Activated naive CD4-positive, alpha-beta T cell treated with anti-CD3 and anti-CD28 coated beads, Interleukin-2, amount 50 U/mL, for 24 hours (primary cell): ENCODE measurements at regions not wholly inside any gene's neighbourhood (a gene's known extent, or its start where the extent isn't known, plus 50 kb on each side); places are given as distances from the start of the nearest gene placed in this dataset.

Experiments used
- H3K27ac Mint-ChIP-seq: one replicate; pipeline ENCODE4 v1.8.0; 2021; ENCODE audit warnings: mild to moderate bottlenecking, mixed read lengths
- H3K27me3 Mint-ChIP-seq: one replicate; pipeline ENCODE4 v1.8.0; 2021; ENCODE audit warnings: mixed read lengths
- H3K36me3 Mint-ChIP-seq: one replicate; pipeline ENCODE4 v1.8.0; 2021; ENCODE audit warnings: mixed read lengths
- H3K4me1 Mint-ChIP-seq: one replicate; pipeline ENCODE4 v1.8.0; 2021; ENCODE audit warnings: mixed read lengths
- H3K4me3 Mint-ChIP-seq: one replicate; pipeline ENCODE4 v1.8.0; 2021; ENCODE audit warnings: mild to moderate bottlenecking, mixed read lengths
- H3K9me3 Mint-ChIP-seq: one replicate; pipeline ENCODE4 v1.8.0; 2021; ENCODE audit warnings: mixed read lengths

DNA sequence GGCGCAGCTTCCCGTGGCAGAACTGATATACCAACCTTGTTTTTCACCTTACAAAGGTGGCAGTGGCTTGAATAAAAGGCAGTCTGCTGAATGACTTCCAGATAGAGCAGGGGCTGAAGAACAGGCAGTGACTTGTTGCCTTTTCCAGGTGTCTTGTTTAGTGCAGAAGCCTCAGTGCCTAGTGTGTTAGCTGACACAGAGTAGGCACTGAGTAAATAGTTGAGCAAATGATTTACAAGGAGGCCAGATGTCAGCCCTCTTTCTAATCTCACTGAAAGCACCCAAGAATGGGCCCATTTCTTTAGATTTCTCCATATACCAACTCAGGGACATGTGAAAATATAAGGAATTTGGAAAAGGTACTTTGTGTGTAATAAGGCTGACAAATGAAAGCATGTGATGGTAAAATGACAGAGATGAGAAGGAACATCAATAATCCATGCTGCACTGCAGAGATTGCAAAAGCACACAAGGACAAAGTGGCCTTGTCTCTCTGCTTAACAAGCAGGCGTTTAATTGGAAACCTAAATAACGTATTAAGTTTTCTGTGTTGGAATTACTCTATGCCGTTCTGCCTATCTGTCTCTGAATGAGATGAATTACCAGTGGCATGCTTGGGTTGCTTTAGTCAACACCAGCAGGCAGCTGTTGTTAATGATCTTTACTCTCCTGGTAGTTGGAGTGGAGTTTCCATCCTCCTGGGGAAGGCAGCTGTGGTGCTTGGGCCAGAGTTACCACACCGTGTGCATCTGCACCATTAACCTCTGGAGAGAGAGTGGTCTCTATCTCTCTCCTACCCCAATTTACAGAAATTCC is 360.1 kb upstream of the C9orf72 start:
- no peak overlapping the region for H3K27ac Mint-ChIP-seq
- H3K36me3 Mint-ChIP-seq = no peaks in the 10 kb centered on the region
- H3K4me3 Mint-ChIP-seq = no peak overlapping the region
- H3K27me3 Mint-ChIP-seq = no peaks in the 10 kb centered on the region
- H3K9me3 Mint-ChIP-seq = no peaks in the 10 kb centered on the region
- H3K4me1 Mint-ChIP-seq = no peaks in the 10 kb centered on the region

DNA sequence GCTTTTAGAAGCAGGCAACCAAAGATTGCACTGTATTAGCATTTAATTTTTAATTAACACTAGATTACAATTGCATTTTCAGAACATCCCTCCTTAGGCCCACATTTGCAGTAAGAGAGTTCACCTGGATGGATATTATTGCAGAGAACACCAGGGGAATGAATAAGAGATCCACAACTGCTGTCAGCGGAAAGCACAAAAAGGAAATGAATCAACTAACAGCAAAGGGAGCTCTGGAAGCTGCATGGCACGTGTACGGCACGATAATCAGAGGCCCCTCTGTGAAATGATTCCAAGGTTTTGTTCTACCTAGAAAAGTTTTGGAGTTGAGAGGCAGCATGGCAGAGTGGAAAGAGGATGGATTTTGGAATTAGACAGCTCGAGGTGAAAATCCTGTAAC is 361.2 kb upstream of the C9orf72 start:
- Mint-ChIP-seq H3K36me3 (no peaks in the 10 kb centered on the region), H3K27me3 (no peaks in the 10 kb centered on the region), H3K27ac (no peak overlapping the region), H3K4me3 (no peak overlapping the region), H3K9me3 (no peaks in the 10 kb centered on the region), H3K4me1 (no peaks in the 10 kb centered on the region)

DNA sequence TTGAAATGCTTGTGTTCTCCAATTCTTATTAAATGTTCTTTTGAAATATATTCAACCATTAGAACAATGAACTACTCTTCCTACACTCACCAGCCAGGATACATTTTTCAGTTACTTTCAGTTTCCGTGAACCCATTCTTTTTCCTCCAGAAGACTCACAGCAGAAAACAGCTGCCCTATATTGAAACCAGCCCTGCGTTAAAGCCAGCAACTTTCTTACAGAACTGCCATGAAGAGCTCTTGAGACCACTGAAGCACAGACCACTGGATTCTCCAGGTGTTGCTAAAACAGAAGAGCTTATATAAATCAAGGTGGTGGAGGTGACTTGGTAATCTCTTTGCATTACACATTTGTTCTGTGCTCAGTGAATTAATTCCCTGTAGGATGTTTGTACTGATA is 365.9 kb upstream of the C9orf72 start:
- no peaks in the 10 kb centered on the region for H3K27me3 Mint-ChIP-seq
- no peak overlapping the region for H3K4me3 Mint-ChIP-seq
- no peaks in the 10 kb centered on the region for H3K4me1 Mint-ChIP-seq
- H3K27ac Mint-ChIP-seq = no peak overlapping the region
- H3K36me3 Mint-ChIP-seq = no peaks in the 10 kb centered on the region
- H3K9me3 Mint-ChIP-seq = no peaks in the 10 kb centered on the region

DNA sequence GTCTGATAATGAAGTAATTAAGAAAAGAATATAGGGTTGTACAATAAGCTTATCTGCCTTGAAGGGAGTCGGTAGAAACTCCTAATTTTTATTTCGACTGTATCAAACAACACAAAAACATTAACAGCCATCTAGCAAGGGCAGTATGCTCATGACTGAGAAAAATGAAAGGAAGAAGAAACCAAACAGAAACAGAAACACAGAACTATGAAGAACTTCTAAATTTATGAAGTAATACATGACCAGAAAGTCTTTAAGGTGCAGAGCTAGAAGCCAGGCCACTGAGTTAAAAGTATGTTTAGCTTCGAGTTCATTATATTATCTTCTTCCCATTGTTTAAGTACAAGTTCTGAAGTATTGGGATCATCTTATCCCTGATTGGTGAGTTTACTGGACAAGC is 367.3 kb upstream of the C9orf72 start:
- Mint-ChIP-seq H3K9me3 (no peaks in the 10 kb centered on the region), H3K27me3 (no peaks in the 10 kb centered on the region), H3K4me1 (no peaks in the 10 kb centered on the region), H3K4me3 (no peak overlapping the region), H3K27ac (no peak overlapping the region), H3K36me3 (no peaks in the 10 kb centered on the region)

DNA sequence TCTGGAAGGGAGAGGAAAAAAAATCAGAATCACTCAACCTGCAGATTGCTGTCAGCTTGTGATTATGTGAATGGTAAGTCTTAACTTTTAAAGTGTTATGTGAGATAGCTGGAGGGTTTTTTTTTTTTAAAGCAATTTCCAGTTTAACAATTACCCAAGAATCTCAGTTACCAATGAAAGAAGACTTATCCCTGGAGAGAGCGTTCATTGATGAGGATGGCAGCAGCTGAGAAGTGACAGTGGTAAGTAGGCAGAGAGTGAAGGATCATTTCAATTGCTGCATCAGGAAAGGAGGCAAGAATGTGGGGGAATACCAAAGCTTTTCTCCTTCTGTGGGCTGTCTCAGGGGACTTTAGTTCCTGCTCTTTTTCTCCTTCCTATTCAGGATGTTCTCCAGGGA is 370.2 kb upstream of the C9orf72 start:
- no peaks in the 10 kb centered on the region for H3K36me3 Mint-ChIP-seq
- H3K4me1 Mint-ChIP-seq = no peaks in the 10 kb centered on the region
- H3K9me3 Mint-ChIP-seq = no peaks in the 10 kb centered on the region
- no peaks in the 10 kb centered on the region for H3K27me3 Mint-ChIP-seq
- H3K4me3 Mint-ChIP-seq = no peak overlapping the region
- H3K27ac Mint-ChIP-seq = no peak overlapping the region

DNA sequence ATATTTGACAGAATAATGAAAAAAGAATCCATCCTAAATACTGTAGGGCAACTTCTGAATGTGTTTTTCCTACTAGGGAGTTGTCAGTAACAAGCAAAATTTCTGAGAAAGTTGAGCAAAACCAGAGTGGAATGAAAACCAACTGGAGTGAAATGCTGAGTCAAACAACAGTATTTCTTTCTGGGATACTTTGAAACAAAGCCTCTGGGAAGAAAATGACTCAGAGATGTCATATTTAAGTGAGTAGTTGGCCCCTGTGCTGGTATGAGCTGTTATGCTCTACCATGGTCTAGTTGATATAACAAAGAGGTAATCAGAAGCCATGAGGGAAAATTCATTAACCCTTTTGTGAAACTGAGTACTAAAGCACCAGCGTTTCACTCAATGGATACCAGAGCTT is 372.1 kb upstream of the C9orf72 start:
- H3K36me3 Mint-ChIP-seq = no peaks in the 10 kb centered on the region
- H3K4me1 Mint-ChIP-seq = no peaks in the 10 kb centered on the region
- H3K27me3 Mint-ChIP-seq = no peaks in the 10 kb centered on the region
- no peak overlapping the region for H3K27ac Mint-ChIP-seq
- H3K4me3 Mint-ChIP-seq = no peak overlapping the region
- H3K9me3 Mint-ChIP-seq = no peaks in the 10 kb centered on the region

DNA sequence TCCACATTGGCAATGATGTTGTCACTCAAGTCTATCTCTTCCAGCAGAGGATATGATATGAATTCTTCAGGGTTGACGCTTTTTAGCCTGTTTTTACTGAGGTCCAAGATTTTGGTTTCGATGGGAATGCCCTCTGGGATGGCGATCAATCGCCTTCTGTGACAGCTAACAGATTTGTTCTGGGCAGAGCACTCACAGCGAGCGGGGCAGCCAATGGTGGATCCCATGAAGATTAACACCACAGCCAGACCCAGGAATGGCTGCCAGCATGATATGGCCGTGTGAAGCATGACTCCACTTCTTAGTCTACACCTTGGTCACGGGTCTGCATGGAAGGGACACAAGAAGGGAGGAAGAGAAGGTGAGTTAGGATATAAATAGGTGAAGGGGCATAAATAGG is 377.1 kb upstream of the C9orf72 start:
- no peak overlapping the region for H3K27ac Mint-ChIP-seq
- H3K36me3 Mint-ChIP-seq = no peaks in the 10 kb centered on the region
- H3K4me3 Mint-ChIP-seq = no peak overlapping the region
- no peaks in the 10 kb centered on the region for H3K9me3 Mint-ChIP-seq
- no peaks in the 10 kb centered on the region for H3K27me3 Mint-ChIP-seq
- no peaks in the 10 kb centered on the region for H3K4me1 Mint-ChIP-seq

DNA sequence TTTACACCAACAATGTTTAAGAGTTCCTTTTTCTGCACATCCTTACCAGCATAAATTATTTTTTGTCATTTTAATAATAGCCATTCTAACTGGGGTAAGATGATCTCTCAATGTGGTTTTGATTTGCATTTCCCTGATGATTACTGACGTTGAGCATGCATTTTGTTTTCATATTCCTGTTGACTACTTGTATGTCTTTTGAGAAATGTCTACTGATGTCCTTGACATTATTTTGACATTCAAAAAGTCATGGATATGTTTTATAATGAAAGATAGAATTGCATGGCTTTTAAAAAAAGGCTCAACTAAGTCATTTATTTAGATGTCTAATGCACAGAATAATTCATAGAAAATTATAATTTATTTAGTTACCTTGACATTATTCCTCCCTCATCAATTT is 381.6 kb upstream of the C9orf72 start:
- H3K27ac Mint-ChIP-seq = no peak overlapping the region
- no peaks in the 10 kb centered on the region for H3K36me3 Mint-ChIP-seq
- H3K9me3 Mint-ChIP-seq = no peaks in the 10 kb centered on the region
- H3K27me3 Mint-ChIP-seq = no peaks in the 10 kb centered on the region
- H3K4me3 Mint-ChIP-seq = no peak overlapping the region
- no peaks in the 10 kb centered on the region for H3K4me1 Mint-ChIP-seq

DNA sequence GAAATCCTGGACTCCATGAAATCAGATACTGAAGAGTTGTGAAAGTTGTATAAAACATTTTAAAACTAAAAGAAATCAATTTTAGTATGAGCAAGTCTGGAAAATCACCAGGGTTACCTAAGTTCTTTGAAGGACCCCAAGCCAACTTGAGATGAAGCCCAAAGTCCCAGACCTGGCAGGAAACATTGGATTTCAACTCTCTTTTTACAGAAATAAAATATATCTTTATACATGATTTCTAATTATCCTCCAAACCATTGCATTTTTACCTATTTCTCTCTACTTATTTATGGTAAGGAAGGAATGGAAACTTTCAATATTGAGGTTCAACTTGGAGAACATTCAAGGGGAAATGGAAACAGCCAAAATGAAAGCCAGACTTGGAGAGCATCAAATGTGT is 390.6 kb upstream of the C9orf72 start:
- Mint-ChIP-seq H3K4me3 (no peak overlapping the region), H3K9me3 (no peaks in the 10 kb centered on the region), H3K27me3 (peaks cover 2% of the 10 kb centered on the region), H3K36me3 (no peaks in the 10 kb centered on the region), H3K27ac (no peak overlapping the region), H3K4me1 (no peaks in the 10 kb centered on the region)

DNA sequence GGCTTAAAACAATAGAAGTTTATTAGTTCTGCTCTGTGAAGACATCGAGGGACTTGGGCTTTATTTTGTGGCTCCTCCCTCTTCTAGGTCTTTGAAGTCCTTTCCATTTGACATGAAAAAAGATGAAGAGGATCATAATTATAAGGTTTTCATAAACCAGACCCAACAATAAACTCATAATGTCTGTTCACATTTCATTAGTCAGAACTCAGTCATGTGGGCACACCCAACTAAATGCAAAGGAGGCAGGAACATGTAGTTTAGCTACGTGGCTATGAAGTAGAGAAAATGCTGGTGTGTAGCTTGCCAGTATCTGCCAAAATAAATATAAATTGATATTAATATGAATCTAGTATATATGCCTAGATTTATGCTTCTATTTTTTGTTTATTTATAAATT is 393.9 kb upstream of the C9orf72 start:
- H3K27ac Mint-ChIP-seq = no peak overlapping the region
- H3K4me3 Mint-ChIP-seq = no peak overlapping the region
- no peaks in the 10 kb centered on the region for H3K9me3 Mint-ChIP-seq
- H3K27me3 Mint-ChIP-seq = peaks cover 2% of the 10 kb centered on the region
- H3K36me3 Mint-ChIP-seq = no peaks in the 10 kb centered on the region
- no peaks in the 10 kb centered on the region for H3K4me1 Mint-ChIP-seq

DNA sequence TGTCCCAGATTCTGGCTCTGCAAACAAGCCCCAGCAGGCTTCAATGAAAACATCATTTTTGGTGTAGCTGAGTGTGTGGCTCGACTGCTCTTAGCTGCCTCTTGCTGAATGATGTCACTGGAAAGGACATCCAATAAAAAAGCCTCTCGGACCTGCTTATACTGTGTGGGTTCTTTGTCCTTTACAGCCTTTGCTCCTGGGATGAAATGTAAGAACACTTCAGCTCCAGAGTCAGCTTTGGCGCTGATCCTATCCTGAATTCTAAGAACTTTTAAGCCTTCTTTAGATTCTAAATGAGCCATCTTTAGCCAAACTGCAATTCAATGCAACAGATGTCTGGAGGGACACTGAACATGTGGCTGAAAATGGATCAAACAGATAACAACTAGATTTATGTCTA is 404.6 kb upstream of the C9orf72 start:
- Mint-ChIP-seq H3K36me3 (no peaks in the 10 kb centered on the region), H3K27ac (no peak overlapping the region), H3K4me1 (no peaks in the 10 kb centered on the region), H3K4me3 (no peak overlapping the region), H3K27me3 (peaks cover 1% of the 10 kb centered on the region), H3K9me3 (no peaks in the 10 kb centered on the region)

DNA sequence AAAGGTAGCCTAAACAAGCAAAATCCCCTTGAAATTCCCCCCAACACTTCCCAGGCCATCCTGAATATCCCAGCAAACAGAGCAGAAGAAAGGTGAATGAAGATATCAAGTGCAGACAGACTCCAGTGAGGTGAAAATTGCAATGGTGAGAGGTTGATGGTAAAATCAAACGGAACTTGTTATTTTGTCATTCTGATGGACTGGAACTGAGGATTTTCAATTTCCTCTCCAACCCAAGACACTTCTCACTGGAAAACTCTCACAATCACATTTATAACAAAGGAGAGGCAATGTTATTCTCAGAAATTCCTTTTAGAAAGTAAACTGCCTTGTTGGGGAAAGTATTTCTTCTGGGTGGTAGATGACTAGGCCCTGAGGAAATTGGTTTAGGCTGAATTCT is 412.4 kb upstream of the C9orf72 start:
- H3K27ac Mint-ChIP-seq = no peak overlapping the region
- no peaks in the 10 kb centered on the region for H3K27me3 Mint-ChIP-seq
- peaks cover 7% of the 10 kb centered on the region for H3K9me3 Mint-ChIP-seq

DNA sequence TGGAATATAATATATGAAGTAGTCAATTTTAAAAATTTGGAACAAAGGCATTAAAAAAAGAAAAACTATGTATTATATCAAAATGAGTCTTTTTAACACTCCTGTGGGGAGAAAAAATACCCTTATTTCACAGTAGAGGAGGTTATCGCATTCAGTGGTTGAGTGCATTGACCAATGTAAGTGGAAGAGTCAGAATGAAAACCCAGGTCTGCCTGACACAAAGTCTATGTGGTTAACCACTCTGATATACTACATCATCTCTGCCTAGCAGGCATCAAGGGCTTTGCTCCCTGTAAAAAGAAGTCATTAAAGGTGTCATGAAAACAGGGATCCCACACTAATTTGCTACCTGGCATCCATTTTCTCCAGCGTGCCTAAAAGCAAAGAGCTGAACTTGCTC is 417.2 kb upstream of the C9orf72 start:
- peaks cover 7% of the 10 kb centered on the region for H3K9me3 Mint-ChIP-seq
- H3K27ac Mint-ChIP-seq = no peak overlapping the region
- no peaks in the 10 kb centered on the region for H3K27me3 Mint-ChIP-seq
- no peak overlapping the region for H3K4me3 Mint-ChIP-seq
- H3K4me1 Mint-ChIP-seq = no peaks in the 10 kb centered on the region
- no peaks in the 10 kb centered on the region for H3K36me3 Mint-ChIP-seq

More for the DNA sequence above, 412.4 kb upstream of the C9orf72 start:
- Mint-ChIP-seq H3K36me3 (no peaks in the 10 kb centered on the region), H3K4me3 (no peak overlapping the region), H3K4me1 (no peaks in the 10 kb centered on the region)

DNA sequence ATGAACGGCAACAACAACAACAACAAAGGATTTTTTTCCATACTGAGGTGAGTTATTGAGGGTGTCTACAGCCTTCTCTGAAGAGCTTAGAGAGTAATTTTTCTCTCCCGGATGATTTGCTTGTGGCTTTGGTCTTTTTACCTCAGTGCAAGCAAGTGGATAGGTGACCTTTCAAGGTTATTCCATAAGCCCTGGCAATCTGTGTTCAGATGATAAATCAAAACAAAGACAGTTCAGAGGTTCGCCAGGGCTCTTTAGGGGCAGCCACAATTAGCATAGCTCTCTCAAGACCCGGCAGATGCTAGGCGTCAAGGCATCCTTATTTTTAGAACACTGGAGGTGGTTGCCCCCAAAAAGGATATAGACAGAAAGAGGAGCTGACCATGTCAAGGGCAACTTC is 417.9 kb upstream of the C9orf72 start:
- H3K4me1 Mint-ChIP-seq = no peaks in the 10 kb centered on the region
- no peak overlapping the region for H3K4me3 Mint-ChIP-seq
- H3K36me3 Mint-ChIP-seq = no peaks in the 10 kb centered on the region
- no peak overlapping the region for H3K27ac Mint-ChIP-seq
- peaks cover 7% of the 10 kb centered on the region for H3K9me3 Mint-ChIP-seq
- H3K27me3 Mint-ChIP-seq = no peaks in the 10 kb centered on the region

DNA sequence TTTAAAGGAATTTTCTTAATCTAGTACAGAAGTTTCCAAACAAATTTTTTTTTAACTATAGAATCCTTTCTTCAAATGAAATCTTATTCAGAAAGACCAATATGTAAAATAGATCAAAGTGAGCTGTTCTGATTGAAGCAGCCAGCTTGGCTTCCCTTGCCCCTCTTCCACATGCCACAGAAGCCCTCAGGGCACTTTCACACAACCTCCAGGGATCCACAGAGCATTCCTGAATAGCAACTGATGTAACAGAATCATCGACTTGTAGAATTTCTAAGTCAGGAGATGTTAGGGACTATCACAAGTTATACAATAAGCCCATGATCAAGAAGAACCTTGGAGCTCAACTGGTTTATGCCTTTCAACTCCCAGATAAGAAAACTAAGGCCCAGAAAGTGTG is 427.8 kb upstream of the C9orf72 start:
- no peaks in the 10 kb centered on the region for H3K9me3 Mint-ChIP-seq
- no peaks in the 10 kb centered on the region for H3K36me3 Mint-ChIP-seq
- H3K4me3 Mint-ChIP-seq = no peak overlapping the region
- no peaks in the 10 kb centered on the region for H3K27me3 Mint-ChIP-seq
- no peaks in the 10 kb centered on the region for H3K4me1 Mint-ChIP-seq
- H3K27ac Mint-ChIP-seq = no peak overlapping the region

DNA sequence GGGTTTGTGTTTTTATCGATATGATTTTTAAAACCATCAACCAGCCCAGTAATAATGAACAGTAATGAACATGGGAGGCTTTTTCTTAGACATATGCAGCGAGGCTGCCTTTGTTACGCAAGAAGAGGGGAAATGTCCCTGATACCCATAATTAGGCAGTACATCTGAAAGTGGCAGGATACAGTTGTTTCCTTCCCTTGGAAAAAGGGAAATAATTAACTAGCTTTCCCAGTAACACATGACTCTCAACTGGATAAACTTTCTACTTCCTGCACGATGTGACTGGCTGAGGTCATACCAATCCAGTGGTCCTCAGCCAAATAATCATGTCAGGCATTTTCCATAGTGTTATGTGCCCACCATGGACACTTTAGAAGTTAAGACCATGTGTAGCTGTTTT is 431.6 kb upstream of the C9orf72 start:
- H3K9me3 Mint-ChIP-seq = no peaks in the 10 kb centered on the region
- no peaks in the 10 kb centered on the region for H3K36me3 Mint-ChIP-seq
- H3K27ac Mint-ChIP-seq = no peak overlapping the region
- H3K4me1 Mint-ChIP-seq = no peaks in the 10 kb centered on the region
- H3K27me3 Mint-ChIP-seq = no peaks in the 10 kb centered on the region
- H3K4me3 Mint-ChIP-seq = no peak overlapping the region

DNA sequence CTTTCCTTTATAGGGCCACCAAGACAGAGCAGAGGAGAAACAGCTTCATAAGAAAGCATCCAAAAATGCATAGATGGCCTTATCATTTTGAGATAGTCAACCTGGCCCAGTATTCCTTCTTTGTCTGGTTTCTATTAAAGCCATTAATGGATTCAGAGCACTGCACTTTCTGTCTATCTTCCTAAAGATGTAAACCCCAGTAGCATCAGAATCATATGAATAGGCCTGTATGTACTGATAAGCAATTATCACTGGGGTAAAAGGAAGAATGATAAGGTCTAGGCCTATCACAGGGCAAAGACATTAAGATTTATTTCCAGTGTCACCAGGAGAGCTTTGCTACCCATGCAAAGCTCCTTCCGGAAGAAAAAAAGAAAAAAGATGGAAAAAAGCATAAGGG is 432.5 kb upstream of the C9orf72 start:
- Mint-ChIP-seq H3K4me1 (no peaks in the 10 kb centered on the region), H3K27me3 (no peaks in the 10 kb centered on the region), H3K4me3 (no peak overlapping the region), H3K27ac (no peak overlapping the region), H3K36me3 (no peaks in the 10 kb centered on the region), H3K9me3 (no peaks in the 10 kb centered on the region)
